ENCODE measurements at regions not wholly inside any gene's neighbourhood (a gene's known extent, or its start where the extent isn't known, plus 50 kb on each side); places are given as distances from the start of the nearest gene placed in this dataset.

- no peak for TF ChIP-seq CTCF (IDR thresholded peaks at IDR 0.05)
- TF ChIP-seq ZFX (IDR thresholded peaks at IDR 0.05; ENCODE audit: borderline replicate concordance), result no peak
Measured at GRCh38 chr9:88713010-88713409, 178.0 kb downstream of the NXNL2 start.

Measured in 22Rv1 (cell line).